DMS114 treated with DMSO at 0.1 percent for 48 hours (cell line): ENCODE measurements at regions not wholly inside any gene's neighbourhood (a gene's known extent, or its start where the extent isn't known, plus 50 kb on each side); places are given as distances from the start of the nearest gene placed in this dataset.

Experiments used
- DNase-seq: peaks from one replicate; lab custom pipeline; 2025; ENCODE audit not compliant: unreplicated experiment; lab: John Stamatoyannopoulos, UW

- no peak for DNase-seq
Observed at GRCh38 chr20:40545478-40545877, 143.6 kb downstream of the MAFB start.

DNA sequence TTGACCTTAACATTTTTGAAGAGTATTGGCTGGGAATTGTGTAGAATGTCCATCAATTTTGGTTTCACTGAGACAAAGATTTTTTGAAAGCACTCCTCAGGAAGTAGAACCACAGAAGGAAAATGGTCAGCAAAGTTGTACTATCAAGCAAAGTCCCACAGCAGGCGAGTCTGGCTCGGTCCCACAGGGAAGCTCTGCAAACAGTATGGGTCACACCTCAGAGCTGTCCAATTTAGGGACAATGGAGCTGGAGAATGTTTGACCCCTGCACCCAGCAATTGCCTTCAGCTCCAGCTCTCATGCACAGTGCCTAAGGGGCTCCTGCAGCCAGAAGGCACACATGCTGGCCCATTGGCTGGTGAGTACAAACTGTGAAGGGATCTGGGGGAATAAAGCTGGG, 147.0 kb downstream of the MAFB start:
- no peak for DNase-seq

GRCh38 chr20:40540166-40540565, 148.9 kb downstream of the MAFB start:
- DNase-seq, result no peak

DNA sequence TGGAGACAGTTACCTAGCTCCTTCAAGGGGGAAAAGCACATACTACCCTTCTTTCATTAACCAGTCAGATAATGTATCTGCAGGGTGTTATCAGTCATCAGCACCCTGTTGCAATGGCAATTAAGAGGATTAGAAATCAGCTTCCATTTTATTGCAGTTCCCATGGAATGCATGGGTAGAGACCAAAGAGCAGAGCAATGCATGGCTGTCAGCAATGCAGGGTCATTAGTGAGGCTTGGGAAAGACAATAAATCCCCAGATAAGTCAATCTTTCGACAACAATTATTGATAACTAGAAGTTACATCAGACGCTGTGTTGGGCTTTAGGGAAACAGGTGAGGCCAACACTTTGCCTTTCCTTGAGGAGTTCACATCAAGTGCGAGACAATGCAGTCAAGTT, 150.9 kb downstream of the MAFB start:
- DNase-seq, result no peak

- no peak for DNase-seq
Observed at GRCh38 chr20:40536808-40537207, 152.2 kb downstream of the MAFB start.

DNA sequence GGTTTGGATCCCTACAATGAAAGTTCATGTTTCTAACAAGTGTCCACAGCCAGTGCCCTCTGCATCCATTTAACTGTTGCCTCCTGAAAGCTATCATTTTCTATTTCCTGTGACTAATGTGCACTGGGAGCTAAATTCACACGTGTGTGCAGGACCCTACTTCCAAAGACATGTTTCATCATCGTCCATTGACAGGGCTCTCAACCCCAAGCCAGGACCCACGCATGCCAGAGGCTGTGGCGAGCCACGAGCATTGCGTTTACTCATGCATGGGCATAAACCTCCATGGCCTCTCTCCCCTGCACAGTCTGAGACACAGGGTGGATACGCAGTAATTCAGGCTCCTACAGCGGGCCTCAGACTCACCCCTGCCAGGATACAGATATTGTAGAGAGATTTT, 153.2 kb downstream of the MAFB start:
- no peak for DNase-seq

GRCh38 chr20:40532103-40532502, 156.9 kb downstream of the MAFB start:
- no peak for DNase-seq

DNA sequence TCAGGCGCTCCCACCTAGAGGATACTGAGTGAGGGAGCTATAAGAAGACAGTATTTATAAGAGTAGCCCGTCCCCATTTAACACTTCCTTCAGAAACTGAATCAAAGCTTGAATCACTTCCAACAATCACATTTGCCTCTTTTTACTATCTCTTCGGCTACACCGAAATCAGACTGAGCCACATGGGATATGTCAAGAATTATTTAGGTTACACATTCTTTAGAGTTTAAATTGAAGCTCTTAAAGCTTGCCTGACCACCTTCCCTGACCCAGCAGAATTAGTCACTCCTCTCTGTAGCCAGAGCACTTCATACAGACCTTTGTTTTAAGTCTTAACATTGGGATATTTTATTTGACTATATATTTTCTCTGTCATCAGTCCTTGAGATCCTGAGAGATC, 163.7 kb downstream of the MAFB start:
- DNase-seq, result no peak

DNA sequence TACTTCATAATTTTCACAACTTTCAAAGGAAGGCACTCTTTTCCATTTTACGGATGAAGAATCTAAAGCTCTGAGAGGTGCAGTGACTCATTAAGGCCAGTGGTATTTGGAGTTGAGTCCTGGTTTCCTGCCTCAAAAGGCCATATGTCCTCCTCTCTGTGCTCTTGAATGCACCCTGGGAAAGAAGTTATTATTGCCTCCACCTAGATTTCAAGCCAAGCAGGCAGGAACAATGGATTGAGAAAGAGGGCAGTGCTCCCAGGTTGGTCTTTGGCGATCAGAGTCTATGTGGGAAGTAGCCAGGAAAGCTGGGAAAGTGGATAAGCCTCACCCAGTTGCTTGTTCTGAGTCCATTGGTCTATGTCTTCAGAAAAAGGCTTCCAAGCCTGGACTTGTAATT, 165.0 kb downstream of the MAFB start:
- no peak for DNase-seq

- DNase-seq, result no peak
Observed at GRCh38 chr20:40522405-40522804, 166.6 kb downstream of the MAFB start.

DNA sequence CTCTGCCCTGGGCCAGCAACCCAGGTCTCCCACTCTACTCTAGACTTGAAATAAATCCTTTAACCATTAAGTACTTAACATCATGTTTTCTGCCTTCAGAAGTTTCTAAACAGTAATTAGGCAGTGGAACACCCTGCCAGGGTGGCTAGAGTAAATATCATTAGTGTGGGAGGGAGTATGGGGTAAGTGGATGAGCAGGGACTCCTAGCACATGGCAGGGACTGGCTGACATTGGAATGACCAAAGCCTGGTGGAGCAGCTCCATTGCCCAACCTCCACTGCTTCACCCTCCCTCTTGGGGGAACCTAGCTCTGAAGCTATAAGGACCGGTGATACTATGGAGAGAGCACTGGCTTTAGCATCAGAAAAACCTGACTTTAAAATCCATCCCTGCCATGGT, 167.1 kb downstream of the MAFB start:
- DNase-seq, result no peak

DNA sequence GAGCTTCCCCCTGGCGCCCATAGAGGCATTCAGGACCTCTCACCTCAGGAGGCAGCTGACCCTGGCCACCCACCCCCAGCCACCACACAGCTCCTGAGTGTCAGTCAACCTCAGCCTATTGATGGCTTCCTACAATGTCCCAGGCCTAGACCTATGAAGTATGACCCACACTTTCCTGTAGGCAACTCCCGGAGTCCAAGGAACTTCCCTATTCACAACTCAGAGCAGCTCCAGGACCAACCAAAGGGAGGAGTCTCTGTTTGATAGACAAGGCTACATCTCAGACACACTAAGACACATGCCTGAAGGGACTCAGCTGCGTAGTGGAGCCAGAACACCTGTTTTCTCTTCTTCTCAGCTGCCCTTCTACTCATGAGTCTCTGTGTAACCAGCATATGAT, 169.1 kb downstream of the MAFB start:
- no peak for DNase-seq

- DNase-seq, result no peak
Observed at GRCh38 chr20:40512994-40513393, 176.0 kb downstream of the MAFB start.

GRCh38 chr20:40512591-40512990, 176.4 kb downstream of the MAFB start:
- DNase-seq, result no peak

DNA sequence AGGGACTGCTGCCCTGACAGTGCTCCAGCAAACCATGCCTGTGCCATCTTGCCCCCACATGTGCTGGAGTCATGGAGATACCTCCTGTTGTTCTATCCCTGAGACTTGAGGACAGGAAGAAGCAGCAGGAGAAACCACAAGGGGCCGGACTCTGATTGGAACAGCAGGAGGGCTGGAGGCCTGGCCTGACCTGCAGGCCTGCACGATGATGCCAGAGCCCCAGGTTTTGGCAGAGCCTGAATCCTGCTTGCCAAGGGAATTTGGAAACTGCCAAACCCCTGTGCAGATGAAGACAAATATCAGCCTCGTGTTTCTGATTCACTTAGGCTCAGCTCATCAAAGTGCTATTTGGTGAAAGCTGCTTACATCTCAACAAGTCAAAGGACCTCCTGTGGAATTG, 177.6 kb downstream of the MAFB start:
- DNase-seq, result no peak

- DNase-seq, result no peak
Observed at GRCh38 chr20:40510622-40511021, 178.4 kb downstream of the MAFB start.

GRCh38 chr20:40508821-40509220, 180.2 kb downstream of the MAFB start:
- no peak for DNase-seq

DNA sequence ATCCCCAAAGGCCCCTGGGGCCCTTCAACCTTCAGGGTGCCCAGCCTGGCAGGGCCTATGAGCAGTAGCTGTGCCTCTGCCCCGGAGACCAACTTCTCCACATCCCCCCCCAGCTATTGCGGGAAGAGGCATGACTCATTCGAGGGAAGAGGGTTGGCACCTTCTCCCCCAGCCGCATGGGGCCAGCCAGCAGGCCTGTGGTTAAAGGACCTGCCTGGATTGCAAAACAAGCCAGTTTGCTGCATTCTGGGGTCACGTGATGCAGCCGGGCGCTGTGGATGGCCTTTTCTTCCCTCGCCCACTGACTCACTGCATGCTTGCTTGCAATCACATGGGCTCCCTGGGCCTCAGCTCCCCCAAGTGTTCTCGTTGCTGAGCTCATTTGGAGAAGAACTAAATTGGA, 182.5 kb downstream of the MAFB start:
- no peak for DNase-seq

DNA sequence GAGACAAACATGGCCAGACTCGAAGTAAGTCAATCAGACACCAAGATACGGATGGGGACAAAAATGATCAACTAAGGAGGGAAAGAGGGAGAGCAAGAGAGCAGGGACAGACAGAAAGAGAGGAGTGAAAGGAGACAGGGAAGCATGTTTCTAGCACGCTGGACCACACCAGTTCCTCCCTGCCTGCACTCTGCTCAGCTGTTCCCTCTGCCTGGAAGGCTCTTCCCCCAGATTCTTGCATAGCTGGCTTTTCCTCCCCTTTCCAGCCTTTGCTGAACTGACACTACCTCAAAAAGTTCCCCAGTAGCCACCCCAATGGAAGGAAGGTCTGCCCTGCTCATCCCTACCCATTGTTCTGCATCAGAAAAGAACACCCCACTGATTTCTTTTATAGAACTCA, 185.9 kb downstream of the MAFB start:
- DNase-seq, result no peak

DNA sequence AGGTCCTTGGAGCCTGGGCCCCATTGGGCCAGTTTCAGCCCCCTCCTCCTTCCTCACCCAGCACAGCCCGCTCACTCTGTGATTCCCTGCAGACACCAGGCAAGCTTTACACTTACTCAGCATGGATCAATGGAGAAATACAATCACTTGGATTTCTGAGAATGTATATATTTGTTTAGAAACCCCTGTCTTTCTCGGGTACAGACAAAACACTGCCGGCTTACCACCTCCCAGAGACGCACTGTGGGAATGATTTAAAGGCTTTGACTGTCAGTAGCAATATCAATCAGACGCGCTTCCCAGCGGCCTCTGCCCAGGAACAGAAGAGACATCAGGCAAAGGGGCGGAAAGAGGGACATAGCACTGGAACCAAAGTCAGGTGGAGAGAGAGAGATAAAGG, 186.5 kb downstream of the MAFB start:
- no peak for DNase-seq

- no peak for DNase-seq
Observed at GRCh38 chr20:40499391-40499790, 189.6 kb downstream of the MAFB start.

GRCh38 chr20:40497899-40498691, 190.9 kb downstream of the MAFB start:
- no peak for DNase-seq

- no peak for DNase-seq
Observed at GRCh38 chr20:40495956-40496355, 193.1 kb downstream of the MAFB start.
